Smooth muscle cell (in vitro differentiated cells): ENCODE measurements at regions not wholly inside any gene's neighbourhood (a gene's known extent, or its start where the extent isn't known, plus 50 kb on each side); places are given as distances from the start of the nearest gene placed in this dataset.

Experiments used
- DNase-seq: peaks from one replicate; lab custom pipeline; 2025; ENCODE audit not compliant: unreplicated experiment; lab: John Stamatoyannopoulos, UW
- H2AFZ ChIP-seq: fragments of 200-600 bp; sonication (generic); 2 replicates; pipeline ENCODE4 v1.6.0; 2016; ENCODE audit warnings: antibody characterized with exemption, low read depth, mild to moderate bottlenecking
- H3F3A ChIP-seq: fragments of 200-600 bp; sonication (generic); 2 replicates; pipeline ENCODE4 v1.6.0; 2017; ENCODE audit warnings: antibody characterized with exemption, low read depth
- H3K27ac ChIP-seq: fragments of 200-600 bp; sonication (generic); 2 replicates; pipeline ENCODE4 v1.5.1; 2016; ENCODE audit warnings: low read depth, mild to moderate bottlenecking
- H3K27me3 ChIP-seq: fragments of 200-600 bp; sonication (generic); 2 replicates; pipeline ENCODE4 v1.6.1; 2016; ENCODE audit warnings: low read depth, mild to moderate bottlenecking
- H3K36me3 ChIP-seq: fragments of 200-600 bp; sonication (generic); 2 replicates; pipeline ENCODE4 v1.5.1; 2016; ENCODE audit warnings: low read depth
- H3K4me1 ChIP-seq: fragments of 200-600 bp; sonication (generic); 2 replicates; pipeline ENCODE4 v1.5.1; 2016; ENCODE audit warnings: low read depth
- H3K4me2 ChIP-seq: fragments of 200-600 bp; sonication (generic); 2 replicates; pipeline ENCODE4 v1.6.0; 2016; ENCODE audit warnings: mild to moderate bottlenecking
- H3K4me3 ChIP-seq: fragments of 200-600 bp; sonication (generic); 2 replicates; pipeline ENCODE4 v1.5.1; 2016; ENCODE audit warnings: mild to moderate bottlenecking
- H3K79me2 ChIP-seq: fragments of 200-600 bp; sonication (generic); 2 replicates; pipeline ENCODE4 v1.6.0; 2016; ENCODE audit warnings: low read depth, mild to moderate bottlenecking
- H3K9ac ChIP-seq: fragments of 200-600 bp; sonication (generic); 2 replicates; pipeline ENCODE4 v1.6.0; 2016; ENCODE audit warnings: low read depth
- H3K9me3 ChIP-seq: fragments of 200-600 bp; sonication (generic); replicated peaks from 2 replicates; pipeline ENCODE4 v1.5.1; 2016; ENCODE audit warnings: low read depth
- H4K20me1 ChIP-seq: fragments of 200-600 bp; sonication (generic); 2 replicates; pipeline ENCODE4 v1.6.0; 2016; ENCODE audit warnings: low read depth
- CTCF ChIP-seq: fragments of 200-600 bp; sonication (generic); IDR thresholded peaks from 2 replicates; pipeline ENCODE4 v1.5.1; 2017; ENCODE audit warnings: borderline replicate concordance, mild to moderate bottlenecking, antibody characterized with exemption; ENCODE audit not compliant: insufficient read depth, poor library complexity, severe bottlenecking
- WGBS: methylation state at CpG from one replicate; pipeline ENCODE4 v1.1.7; 2016; ENCODE audit warnings: low lambda C conversion rate; 5-methylcytosine and 5-hydroxymethylcytosine counted together

- H3K36me3 ChIP-seq, result no peaks in the 10 kb centered on the region
- DNase-seq, result no peak
- H3K27me3 ChIP-seq, result no peaks in the 10 kb centered on the region
- no peaks in the 10 kb centered on the region for H4K20me1 ChIP-seq
- no peak overlapping the region for H3K27ac ChIP-seq
- H3K4me2 ChIP-seq, result no peak overlapping the region
- no peak overlapping the region for H3K9ac ChIP-seq
- no peaks in the 10 kb centered on the region for H3K9me3 ChIP-seq
- no peaks in the 10 kb centered on the region for H3F3A ChIP-seq
- WGBS, result 88% methylated on average over 4 of the region's 4 CpGs
- H3K79me2 ChIP-seq, result no peaks in the 10 kb centered on the region
- no peaks in the 10 kb centered on the region for H3K4me1 ChIP-seq
- H3K4me3 ChIP-seq, result no peak overlapping the region
- no peak overlapping the region for H2AFZ ChIP-seq
- TF ChIP-seq CTCF, result no peak
These were observed 193.8 kb upstream of the RBPJ start for GRCh38 chr4:26126994-26127393.

- H3K27ac ChIP-seq, result no peak overlapping the region
- no peaks in the 10 kb centered on the region for H3K79me2 ChIP-seq
- no peak overlapping the region for H3K4me2 ChIP-seq
- no peaks in the 10 kb centered on the region for H3K36me3 ChIP-seq
- H3K9me3 ChIP-seq, result no peaks in the 10 kb centered on the region
- H3K4me3 ChIP-seq, result no peak overlapping the region
- TF ChIP-seq CTCF, result no peak
- no peaks in the 10 kb centered on the region for H3K27me3 ChIP-seq
- no peaks in the 10 kb centered on the region for H3F3A ChIP-seq
- H2AFZ ChIP-seq, result no peak overlapping the region
- no peaks in the 10 kb centered on the region for H4K20me1 ChIP-seq
- no peaks in the 10 kb centered on the region for H3K4me1 ChIP-seq
- no peak for DNase-seq
- no peak overlapping the region for H3K9ac ChIP-seq
These were observed 192.9 kb upstream of the RBPJ start for GRCh38 chr4:26127851-26128337.

GRCh38 chr4:26130173-26130572 is 190.6 kb upstream of the RBPJ start:
- Histone ChIP-seq H3K4me2 (no peak overlapping the region), H3K27me3 (no peaks in the 10 kb centered on the region), H3K27ac (no peak overlapping the region), H3K4me1 (no peaks in the 10 kb centered on the region), H3K4me3 (no peak overlapping the region), H3K36me3 (no peaks in the 10 kb centered on the region), H3K79me2 (no peaks in the 10 kb centered on the region), H3K9ac (no peak overlapping the region), H3F3A (no peaks in the 10 kb centered on the region), H2AFZ (no peak overlapping the region), H4K20me1 (no peaks in the 10 kb centered on the region), H3K9me3 (no peaks in the 10 kb centered on the region)
- no peak for TF ChIP-seq CTCF
- DNase-seq, result no peak
- 90% methylated on average over 7 of the region's 7 CpGs for WGBS

GRCh38 chr4:26130841-26131432 is 189.9 kb upstream of the RBPJ start:
- no peak for DNase-seq
- no peak overlapping the region for H3K4me2 ChIP-seq
- 93% methylated on average over 11 of the region's 11 CpGs for WGBS
- no peak overlapping the region for H2AFZ ChIP-seq
- H3K4me1 ChIP-seq, result no peaks in the 10 kb centered on the region
- no peak overlapping the region for H3K9ac ChIP-seq
- no peaks in the 10 kb centered on the region for H3K79me2 ChIP-seq
- no peaks in the 10 kb centered on the region for H4K20me1 ChIP-seq
- H3K27me3 ChIP-seq, result no peaks in the 10 kb centered on the region
- no peak for TF ChIP-seq CTCF
- H3K9me3 ChIP-seq, result no peaks in the 10 kb centered on the region
- no peak overlapping the region for H3K27ac ChIP-seq
- H3K4me3 ChIP-seq, result no peak overlapping the region
- H3F3A ChIP-seq, result no peaks in the 10 kb centered on the region
- H3K36me3 ChIP-seq, result no peaks in the 10 kb centered on the region
